ENCODE measurements at regions not wholly inside any gene's neighbourhood (a gene's known extent, or its start where the extent isn't known, plus 50 kb on each side); places are given as distances from the start of the nearest gene placed in this dataset.

GRCh38 chr2:10964052-10964790 is 52.5 kb downstream of the KCNF1 start:
- H3K27ac Mint-ChIP-seq, result no peak overlapping the region
- H3K27me3 Mint-ChIP-seq (ENCODE audit: low read depth), result peaks cover 6% of the 10 kb centered on the region
- H3K4me3 Mint-ChIP-seq, result no peak overlapping the region
- no peaks in the 10 kb centered on the region for H3K4me1 Mint-ChIP-seq (ENCODE audit: low read depth)
- no peaks in the 10 kb centered on the region for H3K9me3 Mint-ChIP-seq
- H3K36me3 Mint-ChIP-seq (ENCODE audit: low read depth), result no peaks in the 10 kb centered on the region

- H3K4me3 Mint-ChIP-seq, result no peak overlapping the region
- H3K4me1 Mint-ChIP-seq (ENCODE audit: low read depth), result no peaks in the 10 kb centered on the region
- H3K27ac Mint-ChIP-seq, result no peak overlapping the region
- no peaks in the 10 kb centered on the region for H3K9me3 Mint-ChIP-seq
- H3K27me3 Mint-ChIP-seq (ENCODE audit: low read depth), result peaks cover 6% of the 10 kb centered on the region
- H3K36me3 Mint-ChIP-seq (ENCODE audit: low read depth), result no peaks in the 10 kb centered on the region
Measured at GRCh38 chr2:10965241-10965843, 53.6 kb downstream of the KCNF1 start.

GRCh38 chr2:10966056-10966455 is 54.3 kb downstream of the KCNF1 start:
- Mint-ChIP-seq H3K4me1 (ENCODE audit: low read depth) (no peaks in the 10 kb centered on the region), H3K4me3 (no peak overlapping the region), H3K36me3 (ENCODE audit: low read depth) (no peaks in the 10 kb centered on the region), H3K27me3 (ENCODE audit: low read depth) (peaks cover 6% of the 10 kb centered on the region), H3K27ac (no peak overlapping the region), H3K9me3 (no peaks in the 10 kb centered on the region)

GRCh38 chr2:10966741-10967140 is 55.0 kb downstream of the KCNF1 start:
- no peaks in the 10 kb centered on the region for H3K4me1 Mint-ChIP-seq (ENCODE audit: low read depth)
- no peak overlapping the region for H3K4me3 Mint-ChIP-seq
- H3K36me3 Mint-ChIP-seq (ENCODE audit: low read depth), result no peaks in the 10 kb centered on the region
- H3K27me3 Mint-ChIP-seq (ENCODE audit: low read depth), result peaks cover 6% of the 10 kb centered on the region
- H3K9me3 Mint-ChIP-seq, result no peaks in the 10 kb centered on the region
- H3K27ac Mint-ChIP-seq, result no peak overlapping the region

GRCh38 chr2:10968176-10968575 is 56.4 kb downstream of the KCNF1 start:
- H3K27ac Mint-ChIP-seq, result no peak overlapping the region
- no peaks in the 10 kb centered on the region for H3K9me3 Mint-ChIP-seq
- no peak overlapping the region for H3K4me3 Mint-ChIP-seq
- H3K36me3 Mint-ChIP-seq (ENCODE audit: low read depth), result no peaks in the 10 kb centered on the region
- H3K4me1 Mint-ChIP-seq (ENCODE audit: low read depth), result no peaks in the 10 kb centered on the region
- peaks cover 6% of the 10 kb centered on the region for H3K27me3 Mint-ChIP-seq (ENCODE audit: low read depth)

GRCh38 chr2:10970666-10971065 is 58.9 kb downstream of the KCNF1 start:
- Mint-ChIP-seq H3K36me3 (ENCODE audit: low read depth) (no peaks in the 10 kb centered on the region), H3K9me3 (no peaks in the 10 kb centered on the region), H3K4me3 (no peak overlapping the region), H3K4me1 (ENCODE audit: low read depth) (no peaks in the 10 kb centered on the region), H3K27me3 (ENCODE audit: low read depth) (peaks cover 10% of the 10 kb centered on the region), H3K27ac (no peak overlapping the region)

- no peaks in the 10 kb centered on the region for H3K36me3 Mint-ChIP-seq (ENCODE audit: low read depth)
- H3K4me1 Mint-ChIP-seq (ENCODE audit: low read depth), result no peaks in the 10 kb centered on the region
- H3K27me3 Mint-ChIP-seq (ENCODE audit: low read depth), result peaks cover 13% of the 10 kb centered on the region
- H3K27ac Mint-ChIP-seq, result no peak overlapping the region
- no peaks in the 10 kb centered on the region for H3K9me3 Mint-ChIP-seq
- no peak overlapping the region for H3K4me3 Mint-ChIP-seq
Measured at GRCh38 chr2:10971161-10971887, 59.6 kb downstream of the KCNF1 start.

- Mint-ChIP-seq H3K4me1 (ENCODE audit: low read depth) (no peaks in the 10 kb centered on the region), H3K36me3 (ENCODE audit: low read depth) (no peaks in the 10 kb centered on the region), H3K4me3 (no peak overlapping the region), H3K9me3 (no peaks in the 10 kb centered on the region), H3K27me3 (ENCODE audit: low read depth) (peaks cover 15% of the 10 kb centered on the region), H3K27ac (no peak overlapping the region)
Measured at GRCh38 chr2:10971888-10972260, 60.1 kb downstream of the KCNF1 start.

- Mint-ChIP-seq H3K9me3 (no peaks in the 10 kb centered on the region), H3K4me3 (no peak overlapping the region), H3K36me3 (ENCODE audit: low read depth) (no peaks in the 10 kb centered on the region), H3K4me1 (ENCODE audit: low read depth) (no peaks in the 10 kb centered on the region), H3K27me3 (ENCODE audit: low read depth) (peaks cover 18% of the 10 kb centered on the region), H3K27ac (no peak overlapping the region)
Measured at GRCh38 chr2:10972683-10973433, 61.1 kb downstream of the KCNF1 start.

GRCh38 chr2:10973766-10974165 is 62.0 kb downstream of the KCNF1 start:
- Mint-ChIP-seq H3K36me3 (ENCODE audit: low read depth) (no peaks in the 10 kb centered on the region), H3K9me3 (no peaks in the 10 kb centered on the region), H3K27ac (no peak overlapping the region), H3K4me1 (ENCODE audit: low read depth) (no peaks in the 10 kb centered on the region), H3K4me3 (no peak overlapping the region), H3K27me3 (ENCODE audit: low read depth) (peaks cover 18% of the 10 kb centered on the region)

GRCh38 chr2:10977003-10977402 is 65.3 kb downstream of the KCNF1 start:
- H3K9me3 Mint-ChIP-seq, result no peaks in the 10 kb centered on the region
- H3K36me3 Mint-ChIP-seq (ENCODE audit: low read depth), result no peaks in the 10 kb centered on the region
- peaks cover 22% of the 10 kb centered on the region for H3K27me3 Mint-ChIP-seq (ENCODE audit: low read depth)
- H3K4me3 Mint-ChIP-seq, result no peak overlapping the region
- H3K27ac Mint-ChIP-seq, result no peak overlapping the region
- no peaks in the 10 kb centered on the region for H3K4me1 Mint-ChIP-seq (ENCODE audit: low read depth)

GRCh38 chr2:10977621-10978020 is 65.9 kb downstream of the KCNF1 start:
- Mint-ChIP-seq H3K27me3 (ENCODE audit: low read depth) (peaks cover 22% of the 10 kb centered on the region), H3K4me1 (ENCODE audit: low read depth) (no peaks in the 10 kb centered on the region), H3K9me3 (no peaks in the 10 kb centered on the region), H3K27ac (no peak overlapping the region), H3K4me3 (no peak overlapping the region), H3K36me3 (ENCODE audit: low read depth) (no peaks in the 10 kb centered on the region)

GRCh38 chr2:10978090-10978670 is 66.4 kb downstream of the KCNF1 start:
- Mint-ChIP-seq H3K9me3 (no peaks in the 10 kb centered on the region), H3K4me1 (ENCODE audit: low read depth) (no peaks in the 10 kb centered on the region), H3K4me3 (no peak overlapping the region), H3K27me3 (ENCODE audit: low read depth) (peaks cover 22% of the 10 kb centered on the region), H3K36me3 (ENCODE audit: low read depth) (no peaks in the 10 kb centered on the region), H3K27ac (no peak overlapping the region)

- Mint-ChIP-seq H3K9me3 (no peaks in the 10 kb centered on the region), H3K36me3 (ENCODE audit: low read depth) (no peaks in the 10 kb centered on the region)
Measured at GRCh38 chr2:10980071-10980470, 68.3 kb downstream of the KCNF1 start.

More at GRCh38 chr2:10980071-10980470, 68.3 kb downstream of the KCNF1 start:
- Mint-ChIP-seq H3K4me1 (ENCODE audit: low read depth) (no peaks in the 10 kb centered on the region), H3K27me3 (ENCODE audit: low read depth) (peaks cover 14% of the 10 kb centered on the region), H3K27ac (no peak overlapping the region), H3K4me3 (no peak overlapping the region)

Data from T-helper 1 cell treated with Interleukin-12 subunit alpha and Interleukin-12 subunit beta and Interleukin-4 antibody, amounts not matched to agents 30 μg/mL and 1 μg/mL, for 36 hours (primary cell).